DND-41 (cell line): ENCODE measurements at regions not wholly inside any gene's neighbourhood (a gene's known extent, or its start where the extent isn't known, plus 50 kb on each side); places are given as distances from the start of the nearest gene placed in this dataset.

Experiments
- ATAC-seq: fragments of 200-7000 bp; cut with Tn5 transposase; 3 replicates; pipeline ENCODE4 v1.9.1; 2021; ENCODE audit warnings: low read depth; ENCODE audit not compliant: insufficient read depth
- DNase-seq: peaks from one replicate; pipeline ENCODE4 v3.0.0-alpha.2; 2020
- H2AFZ ChIP-seq: 2 replicates; pipeline ENCODE4 v1.6.0; 2012; ENCODE audit warnings: low read depth, low read length
- H3K27ac ChIP-seq: 2 replicates; pipeline ENCODE4 v1.5.1; 2012; ENCODE audit warnings: low read length, inconsistent platforms
- H3K27me3 ChIP-seq: fragments of 200-600 bp; sonication (generic); 2 replicates; pipeline ENCODE4 v1.6.0; 2012; ENCODE audit warnings: low read length, mild to moderate bottlenecking, inconsistent platforms; ENCODE audit not compliant: insufficient read depth, poor library complexity
- H3K36me3 ChIP-seq: 2 replicates; pipeline ENCODE4 v1.5.1; 2012; ENCODE audit warnings: low read length, inconsistent platforms; ENCODE audit not compliant: insufficient read depth
- H3K4me1 ChIP-seq: 2 replicates; pipeline ENCODE4 v1.5.1; 2012; ENCODE audit warnings: mild to moderate bottlenecking, low read length; ENCODE audit not compliant: insufficient read depth
- H3K4me2 ChIP-seq: 2 replicates; pipeline ENCODE4 v1.6.0; 2012; ENCODE audit warnings: mild to moderate bottlenecking, moderate library complexity, low read length, inconsistent platforms; ENCODE audit not compliant: insufficient read depth
- H3K4me3 ChIP-seq, 2 experiments: fragments of 200-600 bp in 1 of 2; shearing (Covaris generic) in 1 of 2; 2 replicates each; pipeline ENCODE4 v1.5.1; 2012 to 2016; ENCODE audit warnings: inconsistent platforms in 2 of 2, low read length in 2 of 2, mild to moderate bottlenecking in 2 of 2, low read depth in 1 of 2, moderate library complexity in 1 of 2
- H3K79me2 ChIP-seq: 2 replicates; pipeline ENCODE4 v1.6.0; 2012; ENCODE audit warnings: low read length, inconsistent platforms; ENCODE audit not compliant: insufficient read depth
- H3K9ac ChIP-seq: 2 replicates; pipeline ENCODE4 v1.6.0; 2012; ENCODE audit warnings: low read depth, mild to moderate bottlenecking, inconsistent platforms, low read length, moderate library complexity
- H3K9me3 ChIP-seq: 2 replicates; pipeline ENCODE4 v1.5.1; 2012; ENCODE audit warnings: low read length, moderate library complexity, mild to moderate bottlenecking, inconsistent platforms; ENCODE audit not compliant: insufficient read depth, severe bottlenecking
- H4K20me1 ChIP-seq: 2 replicates; pipeline ENCODE4 v1.6.0; 2012; ENCODE audit warnings: low read length; ENCODE audit not compliant: insufficient read depth
- EZH2 ChIP-seq: IDR thresholded peaks from 3 replicates; pipeline ENCODE4 v1.6.1; 2012; ENCODE audit warnings: borderline replicate concordance, low read depth, mild to moderate bottlenecking, moderate library complexity, low read length, inconsistent platforms; ENCODE audit not compliant: severe bottlenecking
- TF ChIP-seq, protein P1 (sequence below): IDR thresholded peaks from 2 replicates; pipeline ENCODE4 v1.5.1; 2012; ENCODE audit warnings: borderline replicate concordance, low read length, moderate library complexity, mild to moderate bottlenecking; ENCODE audit not compliant: poor library complexity, severe bottlenecking; ENCODE audit errors: extremely low read depth

DNA sequence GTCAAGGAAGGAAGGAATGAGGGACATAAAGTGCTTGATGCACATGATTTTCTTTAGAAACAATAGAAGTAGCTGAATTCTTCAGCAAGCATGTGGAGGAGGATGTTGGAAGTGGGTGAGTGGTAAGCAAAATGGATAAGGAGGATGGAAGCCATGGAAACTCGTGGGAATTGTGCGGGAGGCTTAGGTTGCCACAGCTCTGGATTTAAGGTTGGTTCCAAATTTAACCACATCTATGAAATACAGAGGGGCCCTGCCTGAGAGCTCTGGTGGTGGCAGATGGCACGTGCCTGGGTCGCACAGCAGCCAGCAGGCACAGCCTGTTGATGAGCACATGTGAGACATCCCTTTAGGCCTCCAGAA is 284.7 kb downstream of the SMARCA2 start:
- no peaks in the 10 kb centered on the region for H3K36me3 ChIP-seq
- no peak overlapping the region for H2AFZ ChIP-seq
- TF ChIP-seq, protein P1, sequence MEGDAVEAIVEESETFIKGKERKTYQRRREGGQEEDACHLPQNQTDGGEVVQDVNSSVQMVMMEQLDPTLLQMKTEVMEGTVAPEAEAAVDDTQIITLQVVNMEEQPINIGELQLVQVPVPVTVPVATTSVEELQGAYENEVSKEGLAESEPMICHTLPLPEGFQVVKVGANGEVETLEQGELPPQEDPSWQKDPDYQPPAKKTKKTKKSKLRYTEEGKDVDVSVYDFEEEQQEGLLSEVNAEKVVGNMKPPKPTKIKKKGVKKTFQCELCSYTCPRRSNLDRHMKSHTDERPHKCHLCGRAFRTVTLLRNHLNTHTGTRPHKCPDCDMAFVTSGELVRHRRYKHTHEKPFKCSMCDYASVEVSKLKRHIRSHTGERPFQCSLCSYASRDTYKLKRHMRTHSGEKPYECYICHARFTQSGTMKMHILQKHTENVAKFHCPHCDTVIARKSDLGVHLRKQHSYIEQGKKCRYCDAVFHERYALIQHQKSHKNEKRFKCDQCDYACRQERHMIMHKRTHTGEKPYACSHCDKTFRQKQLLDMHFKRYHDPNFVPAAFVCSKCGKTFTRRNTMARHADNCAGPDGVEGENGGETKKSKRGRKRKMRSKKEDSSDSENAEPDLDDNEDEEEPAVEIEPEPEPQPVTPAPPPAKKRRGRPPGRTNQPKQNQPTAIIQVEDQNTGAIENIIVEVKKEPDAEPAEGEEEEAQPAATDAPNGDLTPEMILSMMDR = no peak
- no peak for TF ChIP-seq EZH2
- no peaks in the 10 kb centered on the region for H3K79me2 ChIP-seq
- no peaks in the 10 kb centered on the region for H4K20me1 ChIP-seq
- H3K4me1 ChIP-seq = no peaks in the 10 kb centered on the region
- DNase-seq = no peak
- no peak for ATAC-seq
- H3K9ac ChIP-seq = no peak overlapping the region
- no peaks in the 10 kb centered on the region for H3K9me3 ChIP-seq
- H3K4me2 ChIP-seq = no peak overlapping the region
- H3K27me3 ChIP-seq = no peaks in the 10 kb centered on the region
- H3K4me3 ChIP-seq = no peak overlapping the region
- no peak overlapping the region for H3K27ac ChIP-seq

DNA sequence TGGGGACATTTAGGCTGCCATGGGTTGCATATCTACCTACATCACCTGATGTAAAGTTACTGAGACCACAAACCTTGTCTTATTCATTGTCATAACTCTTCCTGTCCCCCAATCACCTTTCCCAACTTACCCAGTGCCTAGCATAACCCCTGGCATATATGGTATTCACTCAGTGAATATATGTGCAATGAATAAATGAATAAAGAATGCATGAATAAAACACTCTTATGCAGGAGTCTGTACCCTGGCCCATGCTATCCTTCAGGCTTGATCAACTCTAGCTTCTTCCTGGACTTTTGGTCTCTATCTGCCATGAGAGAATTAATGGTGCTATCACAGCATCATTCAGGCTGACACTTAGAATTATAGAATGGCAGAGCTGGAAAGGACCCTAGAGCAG is 285.2 kb downstream of the SMARCA2 start:
- Histone ChIP-seq H3K9ac (no peak overlapping the region), H3K27me3 (no peaks in the 10 kb centered on the region), H3K79me2 (no peaks in the 10 kb centered on the region), H3K4me3 (no peak overlapping the region), H3K4me1 (no peaks in the 10 kb centered on the region), H3K9me3 (no peaks in the 10 kb centered on the region), H3K4me2 (no peak overlapping the region), H2AFZ (no peak overlapping the region), H3K27ac (no peak overlapping the region), H3K36me3 (no peaks in the 10 kb centered on the region), H4K20me1 (no peaks in the 10 kb centered on the region)
- TF ChIP-seq, protein P1 = no peak
- no peak for TF ChIP-seq EZH2
- ATAC-seq (no peak), DNase-seq (no peak)

DNA sequence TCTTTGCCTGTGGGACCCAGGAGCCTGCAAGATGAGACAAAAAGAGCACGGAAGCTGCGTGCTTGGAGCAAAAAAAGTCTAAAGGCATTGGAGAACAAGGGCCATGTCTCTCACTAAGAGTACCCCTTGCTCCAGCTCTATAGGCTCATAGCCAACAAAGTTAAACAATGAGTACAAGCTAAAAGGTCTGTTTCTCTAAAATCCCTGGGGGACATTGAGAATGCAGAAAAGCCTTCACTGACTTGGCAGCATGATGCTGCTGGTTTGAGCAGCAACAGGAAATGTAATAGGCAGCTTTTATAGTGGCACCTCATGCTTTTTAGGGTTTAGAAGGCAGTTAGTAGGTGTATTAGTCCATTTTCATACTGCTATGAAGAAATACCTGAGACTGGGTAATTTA is 287.5 kb downstream of the SMARCA2 start:
- no peak for DNase-seq
- no peaks in the 10 kb centered on the region for H3K79me2 ChIP-seq
- H3K9ac ChIP-seq = no peak overlapping the region
- no peak overlapping the region for H3K4me2 ChIP-seq
- H3K4me3 ChIP-seq = no peak overlapping the region
- H3K4me1 ChIP-seq = no peaks in the 10 kb centered on the region
- H3K9me3 ChIP-seq = no peaks in the 10 kb centered on the region
- no peak overlapping the region for H2AFZ ChIP-seq
- no peaks in the 10 kb centered on the region for H3K27me3 ChIP-seq
- H3K27ac ChIP-seq = no peak overlapping the region
- H3K36me3 ChIP-seq = no peaks in the 10 kb centered on the region
- TF ChIP-seq, protein P1 = no peak
- no peak for TF ChIP-seq EZH2
- H4K20me1 ChIP-seq = no peaks in the 10 kb centered on the region
- no peak for ATAC-seq

DNA sequence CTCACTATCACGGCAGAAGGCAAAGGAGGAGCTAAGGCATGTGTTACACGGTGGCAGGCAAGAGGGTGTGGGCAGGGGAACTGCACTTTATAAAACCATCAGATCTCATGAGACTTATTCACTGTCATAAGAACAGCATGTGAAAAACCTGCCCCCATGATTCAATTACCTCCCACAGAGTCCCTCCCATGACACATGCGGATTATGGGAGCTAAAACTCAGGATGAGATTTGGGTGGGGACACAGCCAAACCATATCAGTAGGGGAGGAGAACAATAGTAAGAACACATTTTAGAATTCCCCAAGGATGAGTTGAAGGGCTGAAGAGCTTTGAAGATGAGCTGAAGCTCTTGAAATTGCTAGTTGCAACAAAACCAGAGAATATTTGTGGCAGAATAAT is 287.9 kb downstream of the SMARCA2 start:
- H3K27me3 ChIP-seq = no peaks in the 10 kb centered on the region
- H3K4me3 ChIP-seq = no peak overlapping the region
- no peaks in the 10 kb centered on the region for H3K4me1 ChIP-seq
- H3K36me3 ChIP-seq = no peaks in the 10 kb centered on the region
- H3K9me3 ChIP-seq = no peaks in the 10 kb centered on the region
- TF ChIP-seq, protein P1 = no peak
- TF ChIP-seq EZH2 = no peak
- no peaks in the 10 kb centered on the region for H3K79me2 ChIP-seq
- no peak overlapping the region for H3K9ac ChIP-seq
- H2AFZ ChIP-seq = no peak overlapping the region
- no peaks in the 10 kb centered on the region for H4K20me1 ChIP-seq
- H3K4me2 ChIP-seq = no peak overlapping the region
- DNase-seq (no peak), ATAC-seq (no peak)
- no peak overlapping the region for H3K27ac ChIP-seq
